Lower leg skin (tissue), 4 donors: ENCODE measurements at regions not wholly inside any gene's neighbourhood (a gene's known extent, or its start where the extent isn't known, plus 50 kb on each side); places are given as distances from the start of the nearest gene placed in this dataset.

Experiments
- DNase-seq, 2 donors: peaks; one replicate each; pipeline ENCODE4 v3.0.0-alpha.2; 2019; ENCODE audit warnings: low spot score in 2 of 2
- H3K4me3 ChIP-seq: fragments of 200-600 bp; sonication (generic); 2 replicates; pipeline ENCODE4 v1.5.1; 2017; ENCODE audit warnings: mild to moderate bottlenecking, low read depth; ENCODE audit not compliant: poor library complexity, severe bottlenecking
- CTCF ChIP-seq, 3 donors: fragments of 450-650 bp; IDR thresholded peaks; one replicate each; pipeline ENCODE4 v1.5.1; 2016; ENCODE audit warnings: antibody characterized with exemption in 3 of 3, mild to moderate bottlenecking in 3 of 3, moderate library complexity in 2 of 3
- POLR2A ChIP-seq, 2 donors: fragments of 450-650 bp; IDR thresholded peaks; one replicate each; pipeline ENCODE4 v1.6.1; 2016 to 2017; ENCODE audit warnings: antibody characterized with exemption in 2 of 2, mild to moderate bottlenecking in 1 of 2, moderate library complexity in 1 of 2
- WGBS, 2 donors: methylation state at CpG; one replicate each; pipeline ENCODE4 v1.1.5; 2018; 5-methylcytosine and 5-hydroxymethylcytosine counted together
- intact Hi-C: fragments of 100-400 bp; cut with DNase I; formaldehyde crosslinking; loops from one replicate; pipeline ENCODE4 v1.15.0; 2023; ENCODE audit warnings: low total_unique reads

GRCh38 chr3:82100378-82100777 lies 338.9 kb upstream of the GBE1 start:
- no peak overlapping the region for H3K4me3 ChIP-seq
- TF ChIP-seq POLR2A (IDR thresholded peaks at IDR 0.05): no peak
- TF ChIP-seq CTCF (IDR thresholded peaks at IDR 0.05): no peak
- WGBS, 2 donors: 33 to 38% methylated on average over 3 of the region's 3 CpGs
- intact Hi-C loops: no loop called here
- DNase-seq: no peak

- TF ChIP-seq CTCF (IDR thresholded peaks at IDR 0.05): no peak
- TF ChIP-seq POLR2A (IDR thresholded peaks at IDR 0.05): no peak
- H3K4me3 ChIP-seq: no peak overlapping the region
- 63 to 67% methylated on average over 3 of the region's 3 CpGs for WGBS, 2 donors
- intact Hi-C loops: no loop called here
- no peak for DNase-seq
Measured at GRCh38 chr3:82093641-82094040, 332.2 kb upstream of the GBE1 start.

GRCh38 chr3:82088749-82089148 lies 327.3 kb upstream of the GBE1 start:
- DNase-seq: no peak
- intact Hi-C loops: no loop called here
- H3K4me3 ChIP-seq: no peak overlapping the region
- TF ChIP-seq CTCF (IDR thresholded peaks at IDR 0.05): no peak
- no peak for TF ChIP-seq POLR2A (IDR thresholded peaks at IDR 0.05)
- 66 to 80% methylated on average over 3 of the region's 3 CpGs for WGBS, 2 donors

GRCh38 chr3:82087958-82088357 lies 326.5 kb upstream of the GBE1 start:
- intact Hi-C loops: no loop called here
- no peak overlapping the region for H3K4me3 ChIP-seq
- no peak for DNase-seq
- WGBS, 2 donors: 59 to 60% methylated on average over 2 of the region's 2 CpGs
- no peak for TF ChIP-seq CTCF (IDR thresholded peaks at IDR 0.05)
- no peak for TF ChIP-seq POLR2A (IDR thresholded peaks at IDR 0.05)

- 82 to 83% methylated on average over 5 of the region's 5 CpGs for WGBS, 2 donors
- no peak overlapping the region for H3K4me3 ChIP-seq
- TF ChIP-seq CTCF (IDR thresholded peaks at IDR 0.05) (no peak), POLR2A (IDR thresholded peaks at IDR 0.05) (no peak)
- intact Hi-C loops: no loop called here
- DNase-seq: no peak
Measured at GRCh38 chr3:82085851-82086475, 324.5 kb upstream of the GBE1 start.

GRCh38 chr3:82085356-82085755 lies 323.9 kb upstream of the GBE1 start:
- 64 to 66% methylated on average over 3 of the region's 3 CpGs for WGBS, 2 donors
- intact Hi-C loops: no loop called here
- no peak overlapping the region for H3K4me3 ChIP-seq
- no peak for TF ChIP-seq POLR2A (IDR thresholded peaks at IDR 0.05)
- no peak for TF ChIP-seq CTCF (IDR thresholded peaks at IDR 0.05)
- no peak for DNase-seq
